B cell (primary cell): ENCODE measurements at regions not wholly inside any gene's neighbourhood (a gene's known extent, or its start where the extent isn't known, plus 50 kb on each side); places are given as distances from the start of the nearest gene placed in this dataset.
"Not testable (repeated sequence)": the region's sequence is repeated elsewhere in the genome, so short reads cannot be mapped to it uniquely, and the experiment has no call there.

Source experiments
- ATAC-seq: fragments of 200-7000 bp; cut with Tn5 transposase; one replicate; pipeline ENCODE4 v1.10.0; 2021; ENCODE audit warnings: low read depth, mild to moderate bottlenecking, moderate number of reproducible peaks, moderate library complexity
- CTCF ChIA-PET: fragments of 350-600 bp; sonication (Branson Sonifier 250); formaldehyde crosslinking; loops from one replicate; lab custom pipeline; 2021; ENCODE audit warnings: antibody characterized with exemption, inconsistent platforms; lab: Charles Lee
- POLR2A ChIA-PET: fragments of 350-600 bp; sonication (Branson Sonifier 250); formaldehyde crosslinking; loops from one replicate; lab custom pipeline; 2021; ENCODE audit warnings: antibody characterized with exemption; lab: Charles Lee
- DNase-seq: peaks from one replicate; pipeline ENCODE4 v3.0.0; 2013
- H2AFZ ChIP-seq: 2 replicates; pipeline ENCODE4 v1.6.1; 2012; ENCODE audit warnings: mild to moderate bottlenecking, low read depth, low read length; ENCODE audit not compliant: insufficient read depth, poor library complexity, severe bottlenecking
- H3K27ac ChIP-seq, 2 donors: 1 replicate in 1 of 2; 2 replicates in 1 of 2; pipeline ENCODE4 v1.5.1; 2012 to 2013; ENCODE audit warnings: low read length in 2 of 2, mild to moderate bottlenecking in 2 of 2, moderate library complexity in 1 of 2
- H3K27me3 ChIP-seq, 4 experiments: fragments of 200-600 bp in 1 of 4; sonication (generic) in 1 of 4; replicated peaks in 1 of 4; 1 replicate in 2 of 4; 2 replicates in 2 of 4; pipeline versions ENCODE4 v1.6.1 to v1.7.0; 2013 to 2016; ENCODE audit warnings: low read length in 3 of 4, mild to moderate bottlenecking in 2 of 4, mixed read lengths in 1 of 4, moderate library complexity in 1 of 4; ENCODE audit not compliant: insufficient read depth in 4 of 4, control insufficient read depth in 3 of 4; ENCODE audit errors: control extremely low read depth in 1 of 4
- H3K36me3 ChIP-seq, 2 experiments: replicated peaks in 1 of 2; 1 replicate in 1 of 2; 2 replicates in 1 of 2; pipeline versions ENCODE4 v1.6.1 to v1.7.1; 2013; ENCODE audit warnings: low read length in 1 of 2; ENCODE audit not compliant: insufficient read depth in 2 of 2, control insufficient read depth in 1 of 2; ENCODE audit errors: control extremely low read depth in 1 of 2, extremely low read depth in 1 of 2
- H3K4me1 ChIP-seq, 2 donors: fragments of 200-600 bp in 1 of 2; sonication (generic) in 1 of 2; 1 replicate in 1 of 2; 2 replicates in 1 of 2; pipeline versions ENCODE4 v1.5.1 to v1.6.1; 2013 to 2017; ENCODE audit warnings: low read length in 2 of 2; ENCODE audit not compliant: control insufficient read depth in 2 of 2, insufficient read depth in 2 of 2
- H3K4me2 ChIP-seq: replicated peaks from 2 replicates; pipeline ENCODE3; 2012; ENCODE audit warnings: mild to moderate bottlenecking, low read depth, low read length; ENCODE audit not compliant: poor library complexity, severe bottlenecking
- H3K4me3 ChIP-seq, 5 experiments: fragments of 200-600 bp in 1 of 5; sonication (generic) in 1 of 5; 1 replicate in 3 of 5; 2 replicates in 2 of 5; pipeline versions ENCODE4 v1.5.1 to v1.7.0; 2011 to 2016; ENCODE audit warnings: low read length in 4 of 5, mild to moderate bottlenecking in 4 of 5, low read depth in 2 of 5, control low read depth in 1 of 5, moderate library complexity in 1 of 5; ENCODE audit not compliant: insufficient read depth in 1 of 5; ENCODE audit errors: control extremely low read depth in 1 of 5, extremely low read depth in 1 of 5
- H3K79me2 ChIP-seq: fragments of 200-600 bp; sonication (generic); one replicate; pipeline ENCODE4 v1.6.0; 2016; ENCODE audit warnings: low read length; ENCODE audit not compliant: control insufficient read depth, insufficient read depth
- H3K9ac ChIP-seq: fragments of 200-600 bp; sonication (generic); 2 replicates; pipeline ENCODE4 v1.6.1; 2017; ENCODE audit warnings: mild to moderate bottlenecking, low read length, moderate library complexity
- H3K9me3 ChIP-seq, 3 donors: one replicate each; pipeline versions ENCODE4 v1.6.1 to v1.7.1; 2013; ENCODE audit warnings: low read length in 2 of 3; ENCODE audit not compliant: control insufficient read depth in 2 of 3, insufficient read depth in 1 of 3; ENCODE audit errors: control extremely low read depth in 1 of 3
- H4K20me1 ChIP-seq: 2 replicates; pipeline ENCODE4 v1.6.0; 2012; ENCODE audit warnings: mild to moderate bottlenecking, low read length; ENCODE audit not compliant: insufficient read depth, control insufficient read depth, poor library complexity, severe bottlenecking
- H3K27ac Mint-ChIP-seq: one replicate; pipeline ENCODE4 v1.8.0; 2021; ENCODE audit warnings: mixed read lengths
- H3K27me3 Mint-ChIP-seq: one replicate; pipeline ENCODE4 v1.8.0; 2021; ENCODE audit warnings: mixed read lengths
- H3K4me1 Mint-ChIP-seq: one replicate; pipeline ENCODE4 v1.8.0; 2021; ENCODE audit warnings: mixed read lengths
- H3K4me3 Mint-ChIP-seq: one replicate; pipeline ENCODE4 v1.8.0; 2021; ENCODE audit warnings: mixed read lengths
- H3K9me3 Mint-ChIP-seq: one replicate; pipeline ENCODE4 v1.8.0; 2022; ENCODE audit warnings: mixed read lengths; ENCODE audit not compliant: insufficient read depth
- EZH2 ChIP-seq: IDR thresholded peaks from 2 replicates; pipeline ENCODE4 v1.6.1; 2012; ENCODE audit warnings: borderline replicate concordance, low read depth, mild to moderate bottlenecking, moderate library complexity, low read length; ENCODE audit not compliant: insufficient read depth, poor library complexity, severe bottlenecking
- WGBS: methylation state at CpG from one replicate; pipeline ENCODE4 v1.1.5; 2013; ENCODE audit warnings: missing lambda C conversion rate; ENCODE audit not compliant: insufficient coverage; 5-methylcytosine and 5-hydroxymethylcytosine counted together
- intact Hi-C: fragments of 100-400 bp; cut with micrococcal nuclease; formaldehyde crosslinking; loops from one replicate; pipeline ENCODE4 v1.10.0; 2022
- TF ChIP-seq, protein P1 (sequence below): fragments of 200-600 bp; IDR thresholded peaks from one replicate; pipeline ENCODE4 v1.8.0; 2022; ENCODE audit warnings: antibody characterized with exemption, mild to moderate bottlenecking

- no peak for ATAC-seq
- Histone ChIP-seq H2AFZ (no peak overlapping the region), H3K4me3 (no peak overlapping the region), H3K79me2 (no peaks in the 10 kb centered on the region), H3K36me3 (no peaks in the 10 kb centered on the region), H3K27ac (no peak overlapping the region), H3K9me3 (peaks cover 0 to 3% (median 0%) of the 10 kb centered on the region in 3 donors), H3K27me3 (no peaks in the 10 kb centered on the region), H4K20me1 (no peaks in the 10 kb centered on the region), H3K4me2 (no peak overlapping the region), H3K9ac (no peak overlapping the region), H3K4me1 (no peaks in the 10 kb centered on the region)
- H3K4me3 Mint-ChIP-seq: no peak overlapping the region
- WGBS: no CpG with 5 or more reads among the region's 2 CpGs
- TF ChIP-seq, protein P1, sequence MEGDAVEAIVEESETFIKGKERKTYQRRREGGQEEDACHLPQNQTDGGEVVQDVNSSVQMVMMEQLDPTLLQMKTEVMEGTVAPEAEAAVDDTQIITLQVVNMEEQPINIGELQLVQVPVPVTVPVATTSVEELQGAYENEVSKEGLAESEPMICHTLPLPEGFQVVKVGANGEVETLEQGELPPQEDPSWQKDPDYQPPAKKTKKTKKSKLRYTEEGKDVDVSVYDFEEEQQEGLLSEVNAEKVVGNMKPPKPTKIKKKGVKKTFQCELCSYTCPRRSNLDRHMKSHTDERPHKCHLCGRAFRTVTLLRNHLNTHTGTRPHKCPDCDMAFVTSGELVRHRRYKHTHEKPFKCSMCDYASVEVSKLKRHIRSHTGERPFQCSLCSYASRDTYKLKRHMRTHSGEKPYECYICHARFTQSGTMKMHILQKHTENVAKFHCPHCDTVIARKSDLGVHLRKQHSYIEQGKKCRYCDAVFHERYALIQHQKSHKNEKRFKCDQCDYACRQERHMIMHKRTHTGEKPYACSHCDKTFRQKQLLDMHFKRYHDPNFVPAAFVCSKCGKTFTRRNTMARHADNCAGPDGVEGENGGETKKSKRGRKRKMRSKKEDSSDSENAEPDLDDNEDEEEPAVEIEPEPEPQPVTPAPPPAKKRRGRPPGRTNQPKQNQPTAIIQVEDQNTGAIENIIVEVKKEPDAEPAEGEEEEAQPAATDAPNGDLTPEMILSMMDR: no peak
- TF ChIP-seq EZH2: no peak
- intact Hi-C loops: no loop called here
- DNase-seq: no peak
- no peaks in the 10 kb centered on the region for H3K27me3 Mint-ChIP-seq
- peaks cover 2% of the 10 kb centered on the region for H3K9me3 Mint-ChIP-seq
- ChIA-PET POLR2A (no interaction called here), CTCF (no interaction called here)
- no peak overlapping the region for H3K27ac Mint-ChIP-seq
- no peaks in the 10 kb centered on the region for H3K4me1 Mint-ChIP-seq
These were observed 285.0 kb upstream of the NFIA start for GRCh38 chr1:60797351-60797750.

GRCh38 chr1:60791226-60791625 lies 291.1 kb upstream of the NFIA start:
- Histone ChIP-seq H3K9me3 (no peaks in the 10 kb centered on the region), H3K36me3 (no peaks in the 10 kb centered on the region), H3K4me2 (no peak overlapping the region), H3K4me3 (no peak overlapping the region), H3K27ac (no peak overlapping the region), H3K4me1 (no peaks in the 10 kb centered on the region), H2AFZ (no peak overlapping the region), H3K27me3 (no peaks in the 10 kb centered on the region), H4K20me1 (no peaks in the 10 kb centered on the region), H3K79me2 (no peaks in the 10 kb centered on the region), H3K9ac (no peak overlapping the region)
- WGBS: no CpG with 5 or more reads among the region's 5 CpGs
- ChIA-PET POLR2A (no interaction called here), CTCF (no interaction called here)
- TF ChIP-seq, protein P1: no peak
- TF ChIP-seq EZH2: no peak
- no peaks in the 10 kb centered on the region for H3K4me1 Mint-ChIP-seq
- no peak for ATAC-seq
- peaks cover 2% of the 10 kb centered on the region for H3K9me3 Mint-ChIP-seq
- DNase-seq: no peak
- H3K4me3 Mint-ChIP-seq: no peak overlapping the region
- no peaks in the 10 kb centered on the region for H3K27me3 Mint-ChIP-seq
- no peak overlapping the region for H3K27ac Mint-ChIP-seq
- intact Hi-C loops: no loop called here

- H3K4me3 ChIP-seq, H4K20me1 ChIP-seq, H3K9me3 ChIP-seq, intact Hi-C loops, H3K27me3 Mint-ChIP-seq, POLR2A ChIA-PET, H3K27ac Mint-ChIP-seq, H3K4me3 Mint-ChIP-seq, H3K27ac ChIP-seq, H3K4me2 ChIP-seq, H3K36me3 ChIP-seq, H3K9me3 Mint-ChIP-seq, DNase-seq, H3K9ac ChIP-seq, CTCF ChIA-PET, H3K4me1 ChIP-seq, H3K79me2 ChIP-seq, H3K27me3 ChIP-seq, ATAC-seq, H2AFZ ChIP-seq, H3K4me1 Mint-ChIP-seq: not testable (repeated sequence)
- no CpG with 5 or more reads among the region's 2 CpGs for WGBS
These were observed 309.3 kb upstream of the NFIA start for GRCh38 chr1:60773099-60773498.
